IPS DF 6.9 (cell line): ENCODE measurements at regions not wholly inside any gene's neighbourhood (a gene's known extent, or its start where the extent isn't known, plus 50 kb on each side); places are given as distances from the start of the nearest gene placed in this dataset.

Source experiments
- DNase-seq: peaks from one replicate; pipeline ENCODE4 v3.0.0-alpha.2; 2013; ENCODE audit warnings: low read depth, low spot score
- H3K27ac ChIP-seq: one replicate; pipeline ENCODE4 v1.5.1; 2013; ENCODE audit warnings: low read length, control low read depth
- H3K27me3 ChIP-seq: 2 replicates; pipeline ENCODE4 v1.6.1; 2013; ENCODE audit warnings: mild to moderate bottlenecking, low read length; ENCODE audit not compliant: control insufficient read depth, insufficient read depth
- H3K36me3 ChIP-seq: 2 replicates; pipeline ENCODE4 v1.6.1; 2013; ENCODE audit warnings: low read length; ENCODE audit not compliant: control insufficient read depth, insufficient read depth
- H3K4me1 ChIP-seq: 2 replicates; pipeline ENCODE4 v1.6.1; 2013; ENCODE audit warnings: low read length; ENCODE audit not compliant: control insufficient read depth, insufficient read depth
- H3K4me3 ChIP-seq: 2 replicates; pipeline ENCODE4 v1.5.1; 2013; ENCODE audit warnings: mild to moderate bottlenecking, low read length
- H3K9me3 ChIP-seq: 2 replicates; pipeline ENCODE4 v1.6.1; 2013; ENCODE audit warnings: low read length, inconsistent platforms; ENCODE audit not compliant: control insufficient read depth, insufficient read depth
- WGBS: extraction: QIAGEN DNeasy Blood & Tissue Kit; methylation state at CpG from one replicate; pipeline ENCODE4 v1.1.7; 2013; ENCODE audit warnings: mixed read lengths, missing lambda C conversion rate; ENCODE audit not compliant: insufficient read length, insufficient coverage; 5-methylcytosine and 5-hydroxymethylcytosine counted together

DNA sequence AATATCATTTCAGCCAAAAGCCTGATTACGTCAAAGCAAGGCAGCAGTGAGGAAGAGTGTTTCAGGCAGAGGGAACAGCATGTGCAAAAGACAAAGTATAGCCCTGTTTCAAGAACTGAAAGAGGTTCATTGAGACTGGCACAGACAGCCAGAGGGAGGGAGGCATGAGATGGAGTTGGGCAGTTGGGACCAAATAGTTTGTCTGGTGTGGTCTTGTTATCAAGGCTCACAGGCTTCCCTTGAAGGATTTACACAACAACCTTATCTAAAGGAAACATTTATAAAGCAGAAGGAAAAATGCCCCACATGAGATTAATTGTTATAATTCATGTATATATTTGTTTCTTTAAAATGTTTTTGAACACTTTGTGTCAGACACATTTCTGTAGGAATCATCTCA, 253.3 kb downstream of the DMAC1 start:
- H3K4me1 ChIP-seq: peaks cover 6% of the 10 kb centered on the region; the same call in 1 of the 2 replicates
- H3K36me3 ChIP-seq: no peaks in the 10 kb centered on the region
- H3K9me3 ChIP-seq: no peaks in the 10 kb centered on the region
- H3K4me3 ChIP-seq: no peak overlapping the region
- DNase-seq: no peak
- no peak overlapping the region for H3K27ac ChIP-seq
- no peaks in the 10 kb centered on the region for H3K27me3 ChIP-seq
- WGBS: no CpG with 5 or more reads among the region's 1 CpG

DNA sequence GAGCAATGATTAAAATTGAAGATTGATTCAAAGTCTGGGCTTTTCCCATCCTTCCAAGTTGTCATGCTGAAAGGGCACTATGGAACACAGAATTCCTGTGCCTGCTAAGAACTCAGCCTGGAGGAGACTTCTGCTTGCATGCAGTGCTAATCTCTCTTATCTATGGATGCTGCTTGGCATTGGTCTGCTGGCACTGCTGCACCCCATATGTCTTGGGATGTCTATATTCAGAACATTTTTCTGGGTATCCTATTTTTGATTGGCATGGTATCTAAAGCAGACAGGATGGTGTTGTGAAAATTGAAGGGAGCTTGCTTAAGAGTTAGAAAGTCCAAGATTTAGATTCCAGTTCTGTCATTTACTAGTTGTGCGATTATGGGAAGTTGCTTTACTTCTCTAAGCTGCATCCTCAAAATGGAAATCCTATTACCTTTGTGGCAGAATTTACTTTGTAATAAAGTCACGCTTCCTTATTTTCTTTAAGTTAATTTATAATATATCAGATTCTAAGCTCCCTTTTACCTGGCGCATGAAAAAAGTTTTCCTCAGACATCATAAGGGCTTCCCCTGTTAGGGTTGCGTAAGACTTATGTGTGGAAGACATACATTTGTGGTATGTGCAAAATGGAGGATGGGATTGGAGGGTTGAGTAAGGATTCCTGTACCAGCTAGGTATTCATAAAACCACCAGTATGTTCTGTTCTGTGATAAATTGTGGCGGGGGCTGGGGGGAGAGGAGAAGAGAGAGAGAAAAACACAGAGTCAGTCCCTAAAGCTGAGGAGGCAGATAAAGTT, 254.0 kb downstream of the DMAC1 start:
- peaks cover 6% of the 10 kb centered on the region; the same call in 1 of the 2 replicates for H3K4me1 ChIP-seq
- no CpG with 5 or more reads among the region's 5 CpGs for WGBS
- no peaks in the 10 kb centered on the region for H3K27me3 ChIP-seq
- no peak overlapping the region for H3K4me3 ChIP-seq
- DNase-seq: no peak
- H3K36me3 ChIP-seq: no peaks in the 10 kb centered on the region
- no peak overlapping the region for H3K27ac ChIP-seq
- no peaks in the 10 kb centered on the region for H3K9me3 ChIP-seq

DNA sequence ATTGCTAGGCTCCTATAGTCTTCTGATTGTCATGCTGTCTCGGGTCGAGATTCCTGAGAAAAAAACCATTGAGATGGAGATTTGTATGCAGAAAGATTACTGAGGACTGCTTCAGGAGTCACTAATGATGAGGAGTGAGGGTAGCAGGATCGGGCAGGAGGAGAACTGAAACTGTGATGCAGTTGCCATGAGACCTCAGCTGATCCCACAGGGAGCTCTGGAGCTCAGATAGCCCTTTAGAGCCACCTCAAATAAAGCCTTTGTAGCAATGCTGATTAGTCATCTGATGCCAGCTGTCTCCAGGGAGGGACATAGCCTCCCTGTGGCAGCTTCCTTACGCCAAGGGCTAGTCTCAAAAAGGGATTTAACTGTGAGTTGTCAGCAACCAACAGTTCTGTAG, 256.9 kb downstream of the DMAC1 start:
- WGBS: no CpG with 5 or more reads among the region's 4 CpGs
- H3K9me3 ChIP-seq: no peaks in the 10 kb centered on the region
- no peaks in the 10 kb centered on the region for H3K27me3 ChIP-seq
- H3K27ac ChIP-seq: no peak overlapping the region
- peaks cover 3% of the 10 kb centered on the region; the same call in 1 of the 2 replicates for H3K4me1 ChIP-seq
- no peaks in the 10 kb centered on the region for H3K36me3 ChIP-seq
- H3K4me3 ChIP-seq: no peak overlapping the region
- no peak for DNase-seq

DNA sequence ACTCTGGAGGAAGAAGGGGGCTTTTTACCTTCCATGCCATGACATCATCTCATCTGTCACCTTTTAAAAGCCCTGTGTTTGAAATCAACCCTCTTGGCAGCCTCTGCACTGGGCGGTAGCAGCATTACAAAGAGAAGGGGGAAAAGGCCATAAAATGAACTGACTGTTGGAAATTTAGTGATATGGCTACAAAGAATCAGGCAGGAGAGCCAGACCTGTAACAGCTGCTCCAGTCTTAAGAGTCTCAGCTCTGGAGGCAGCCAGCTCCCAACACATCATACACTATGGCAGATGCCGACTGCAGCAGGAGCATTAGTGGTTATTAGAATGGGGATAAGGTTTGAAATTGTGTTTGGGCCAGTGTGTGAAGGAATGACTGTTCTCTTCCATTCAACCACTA, 257.5 kb downstream of the DMAC1 start:
- DNase-seq: no peak
- WGBS: no CpG with 5 or more reads among the region's 2 CpGs

DNA sequence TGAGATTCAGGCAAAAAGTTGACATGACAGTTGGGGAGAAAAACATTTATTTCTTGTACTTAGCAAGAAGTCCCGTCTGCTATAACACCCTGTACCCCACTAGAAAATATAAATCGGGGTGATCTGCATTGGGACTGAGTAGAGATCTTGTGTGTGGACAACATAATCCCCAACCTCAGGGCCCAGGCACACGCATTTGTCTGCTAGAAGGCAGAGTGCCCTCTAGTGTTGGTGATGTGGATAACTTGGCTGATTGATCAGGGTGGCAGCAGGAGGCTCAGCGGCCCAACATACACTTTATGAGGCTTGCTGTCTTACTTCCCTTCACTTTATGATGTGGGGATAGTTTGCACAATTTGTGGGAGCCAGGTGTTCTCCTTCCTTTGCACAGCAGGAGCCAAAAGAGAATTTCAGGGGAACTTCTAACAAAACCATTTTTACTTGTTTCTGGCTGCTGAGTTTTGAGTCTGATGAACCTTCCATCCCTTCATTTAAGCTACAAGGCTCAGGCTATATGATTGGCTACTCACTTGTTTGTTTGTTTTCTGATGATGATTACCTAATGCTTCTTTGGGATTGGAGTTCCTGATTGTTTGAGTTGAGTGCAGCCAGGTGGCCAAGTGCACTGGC, 263.2 kb downstream of the DMAC1 start:
- Histone ChIP-seq H3K4me1 (no peaks in the 10 kb centered on the region), H3K4me3 (no peak overlapping the region), H3K27ac (no peak overlapping the region), H3K36me3 (no peaks in the 10 kb centered on the region), H3K27me3 (no peaks in the 10 kb centered on the region), H3K9me3 (no peaks in the 10 kb centered on the region)
- peak; percentile 48 for DNase-seq
- no CpG with 5 or more reads among the region's 4 CpGs for WGBS

More for the DNA sequence above, 257.5 kb downstream of the DMAC1 start:
- H3K27me3 ChIP-seq: no peaks in the 10 kb centered on the region
- H3K4me3 ChIP-seq: no peak overlapping the region
- H3K9me3 ChIP-seq: no peaks in the 10 kb centered on the region
- H3K4me1 ChIP-seq: peaks cover 3% of the 10 kb centered on the region; the same call in 1 of the 2 replicates
- no peak overlapping the region for H3K27ac ChIP-seq
- no peaks in the 10 kb centered on the region for H3K36me3 ChIP-seq

DNA sequence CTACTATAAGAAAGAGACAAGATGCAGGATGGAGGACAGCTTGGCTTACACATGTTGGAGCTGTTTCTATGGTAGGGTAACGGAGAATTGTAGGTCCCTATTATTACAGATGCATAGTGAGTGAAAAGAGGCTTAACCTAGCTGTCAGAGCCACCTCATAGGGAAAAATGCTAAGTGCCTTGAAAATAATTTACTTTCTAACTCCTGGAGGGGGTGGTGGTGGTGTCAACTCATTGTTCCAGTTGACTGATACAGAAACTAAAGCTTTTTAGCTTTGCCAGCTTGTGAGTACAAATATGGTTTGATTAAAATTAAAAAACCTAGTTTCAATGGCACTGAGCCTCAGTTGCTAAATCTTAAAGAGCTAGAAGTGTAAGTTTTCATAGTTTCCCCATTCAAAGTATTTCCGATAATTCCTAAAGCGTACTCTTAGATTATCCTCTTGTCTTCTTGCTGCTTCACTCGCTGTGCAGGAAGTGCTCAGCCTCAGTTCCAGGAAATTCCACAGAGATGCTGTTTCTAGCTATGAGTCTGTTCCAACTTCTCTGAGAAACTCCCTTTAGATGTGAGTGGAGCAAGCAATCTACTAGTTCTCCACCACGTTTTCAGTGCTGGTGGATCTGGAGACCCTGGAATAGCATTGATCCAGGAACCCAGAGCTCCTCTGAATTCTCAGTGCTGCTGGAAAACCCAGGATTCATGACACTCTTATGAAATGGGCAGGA, 265.2 kb downstream of the DMAC1 start:
- no peak overlapping the region for H3K27ac ChIP-seq
- H3K4me3 ChIP-seq: no peak overlapping the region
- H3K36me3 ChIP-seq: no peaks in the 10 kb centered on the region
- WGBS: no CpG with 5 or more reads among the region's 5 CpGs
- no peaks in the 10 kb centered on the region for H3K4me1 ChIP-seq
- H3K27me3 ChIP-seq: no peaks in the 10 kb centered on the region
- no peaks in the 10 kb centered on the region for H3K9me3 ChIP-seq
- no peak for DNase-seq

DNA sequence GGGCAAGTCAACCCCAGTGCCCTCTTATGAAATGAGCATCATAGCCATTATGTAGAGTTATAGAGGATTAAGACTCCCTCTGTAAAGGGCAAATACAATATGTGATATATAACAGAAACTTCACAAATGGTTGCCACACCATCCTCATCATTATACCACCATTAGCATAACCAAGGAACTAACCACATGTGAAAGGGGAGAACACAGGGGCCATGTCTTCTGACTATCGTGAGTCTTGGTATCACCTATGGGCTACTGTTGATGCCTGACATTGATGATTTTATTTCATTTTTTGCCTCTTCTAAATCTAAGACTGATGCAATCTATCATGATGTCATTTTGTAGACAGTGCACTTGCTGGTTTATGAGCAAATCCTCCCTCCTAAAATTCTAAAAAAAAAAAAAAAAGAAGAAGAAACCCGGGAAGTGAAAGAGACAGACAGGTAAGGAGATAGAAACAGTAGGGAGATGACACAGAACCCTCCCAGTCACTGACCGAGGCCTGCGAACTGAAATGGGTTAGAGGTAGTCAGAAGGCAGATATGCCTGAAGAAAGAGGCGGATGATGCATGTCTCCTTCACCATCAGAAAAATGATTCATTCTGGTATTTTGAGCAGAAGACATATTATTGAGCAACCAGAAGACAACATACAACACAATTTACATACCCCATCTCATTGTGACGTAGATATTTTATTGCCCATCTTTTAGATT, 266.0 kb downstream of the DMAC1 start:
- DNase-seq: no peak
- Histone ChIP-seq H3K4me3 (no peak overlapping the region), H3K9me3 (no peaks in the 10 kb centered on the region), H3K4me1 (no peaks in the 10 kb centered on the region), H3K27ac (no peak overlapping the region), H3K27me3 (no peaks in the 10 kb centered on the region), H3K36me3 (no peaks in the 10 kb centered on the region)
- no CpG with 5 or more reads among the region's 6 CpGs for WGBS

DNA sequence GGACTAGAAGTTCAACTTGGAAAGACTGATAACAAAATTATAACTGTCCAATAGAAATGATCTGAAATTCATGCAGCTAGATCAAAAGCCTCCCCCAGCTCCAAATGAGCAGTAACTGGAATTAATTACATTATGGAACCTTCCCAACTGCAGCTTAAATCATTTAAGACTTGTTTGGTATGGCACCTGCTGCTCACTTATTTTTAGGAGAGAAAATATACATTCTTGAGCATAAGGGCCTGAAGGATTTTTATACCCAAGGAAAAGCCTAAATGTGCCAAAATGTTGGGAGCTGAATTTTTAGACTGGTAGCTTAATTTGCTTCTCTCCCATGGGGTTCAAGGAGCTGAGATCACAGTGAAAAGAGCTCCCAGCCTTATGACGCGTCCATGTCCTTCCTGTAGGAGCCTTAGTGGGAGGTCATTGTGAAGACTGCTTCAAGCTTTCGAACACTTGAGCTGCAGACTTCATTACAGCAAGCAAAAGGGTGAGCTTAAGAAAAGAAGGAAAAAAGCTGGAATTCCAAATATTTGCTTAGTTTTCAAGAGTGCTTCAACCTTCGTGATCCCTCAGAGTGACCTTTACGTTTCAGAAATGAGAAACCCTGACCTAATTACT, 276.0 kb downstream of the DMAC1 start:
- H3K27me3 ChIP-seq: no peaks in the 10 kb centered on the region
- H3K27ac ChIP-seq: no peak overlapping the region
- WGBS: no CpG with 5 or more reads among the region's 5 CpGs
- H3K9me3 ChIP-seq: no peaks in the 10 kb centered on the region
- H3K36me3 ChIP-seq: no peaks in the 10 kb centered on the region
- no peaks in the 10 kb centered on the region for H3K4me1 ChIP-seq
- DNase-seq: no peak
- H3K4me3 ChIP-seq: no peak overlapping the region

DNA sequence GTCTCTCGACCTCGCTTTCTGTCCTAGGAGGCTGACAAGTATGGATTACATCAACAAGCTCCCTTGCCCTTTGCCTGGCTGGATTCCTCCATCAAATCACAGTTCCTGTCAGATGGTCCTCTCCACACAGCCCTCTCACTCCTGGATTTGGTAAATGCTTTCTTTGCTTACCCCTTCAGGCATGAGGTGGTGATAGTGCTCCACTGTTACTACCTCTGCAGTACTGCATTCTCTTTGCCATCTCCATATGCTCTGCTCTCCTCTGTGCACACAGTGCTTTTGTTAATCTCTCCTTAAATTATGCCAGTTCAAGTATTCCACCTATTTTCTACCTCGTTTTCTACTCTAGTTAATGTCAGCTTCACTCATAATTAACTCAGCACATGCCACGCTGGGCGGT, 279.2 kb downstream of the DMAC1 start:
- H3K4me3 ChIP-seq: no peak overlapping the region
- H3K27me3 ChIP-seq: no peaks in the 10 kb centered on the region
- H3K4me1 ChIP-seq: no peaks in the 10 kb centered on the region
- no CpG with 5 or more reads among the region's 5 CpGs for WGBS
- no peak for DNase-seq
- H3K9me3 ChIP-seq: no peaks in the 10 kb centered on the region
- no peak overlapping the region for H3K27ac ChIP-seq
- no peaks in the 10 kb centered on the region for H3K36me3 ChIP-seq

DNA sequence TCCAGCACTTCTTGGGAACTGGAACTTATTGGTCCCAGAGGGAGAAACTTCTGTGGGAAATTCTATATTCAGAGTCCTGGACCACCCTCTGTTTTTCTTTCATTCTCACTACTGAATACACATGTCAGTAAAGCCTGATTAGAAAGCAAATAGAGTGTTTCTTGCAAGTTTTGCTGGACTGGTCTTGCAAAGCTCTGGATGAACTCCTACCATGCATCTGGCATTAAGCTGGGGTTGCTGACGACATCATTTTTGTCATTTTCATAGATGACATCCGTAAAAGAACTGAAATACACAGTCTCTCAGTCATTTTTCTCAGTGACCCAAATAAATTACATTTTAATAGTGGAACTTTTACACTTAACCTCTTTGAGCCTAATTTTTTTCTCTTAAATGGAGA, 283.2 kb downstream of the DMAC1 start:
- Histone ChIP-seq H3K27ac (no peak overlapping the region), H3K36me3 (no peaks in the 10 kb centered on the region), H3K27me3 (no peaks in the 10 kb centered on the region), H3K4me1 (no peaks in the 10 kb centered on the region), H3K9me3 (no peaks in the 10 kb centered on the region; the same call in 1 of the 2 replicates), H3K4me3 (no peak overlapping the region)
- WGBS: no CpG with 5 or more reads among the region's 2 CpGs
- no peak for DNase-seq
